ENCODE measurements at regions not wholly inside any gene's neighbourhood (a gene's known extent, or its start where the extent isn't known, plus 50 kb on each side); places are given as distances from the start of the nearest gene placed in this dataset.

GRCh38 chr11:122172352-122173073 lies 56.5 kb upstream of the BLID start:
- DNase-seq (ENCODE audit: low read depth): no peak
- no peak overlapping the region for H3K4me3 ChIP-seq (ENCODE audit: low read depth, low read length)
- TF ChIP-seq MAX (IDR thresholded peaks at IDR 0.05; ENCODE audit: low read depth, low read length) (no peak), CTCF (IDR thresholded peaks at IDR 0.05; ENCODE audit: low read depth, low read length) (no peak), MYC (IDR thresholded peaks at IDR 0.05; ENCODE audit: low read depth, low read length) (no peak), POLR2A (IDR thresholded peaks at IDR 0.05; ENCODE audit: extremely low read depth, insufficient read length) (no peak)

- H3K4me3 ChIP-seq (ENCODE audit: low read depth, low read length): no peak overlapping the region
- DNase-seq (ENCODE audit: low read depth): no peak
- TF ChIP-seq MAX (IDR thresholded peaks at IDR 0.05; ENCODE audit: low read depth, low read length): no peak
- TF ChIP-seq CTCF (IDR thresholded peaks at IDR 0.05; ENCODE audit: low read depth, low read length): no peak
Observed at GRCh38 chr11:122170815-122171475, 54.9 kb upstream of the BLID start.

- H3K4me3 ChIP-seq (ENCODE audit: low read depth, low read length): no peak overlapping the region
- DNase-seq (ENCODE audit: low read depth): no peak
- TF ChIP-seq CTCF (IDR thresholded peaks at IDR 0.05; ENCODE audit: low read depth, low read length) (no peak), MAX (IDR thresholded peaks at IDR 0.05; ENCODE audit: low read depth, low read length) (no peak), MYC (IDR thresholded peaks at IDR 0.05; ENCODE audit: low read depth, low read length) (no peak), POLR2A (IDR thresholded peaks at IDR 0.05; ENCODE audit: extremely low read depth, insufficient read length) (no peak)
Observed at GRCh38 chr11:122168218-122168617, 52.2 kb upstream of the BLID start.

DNA sequence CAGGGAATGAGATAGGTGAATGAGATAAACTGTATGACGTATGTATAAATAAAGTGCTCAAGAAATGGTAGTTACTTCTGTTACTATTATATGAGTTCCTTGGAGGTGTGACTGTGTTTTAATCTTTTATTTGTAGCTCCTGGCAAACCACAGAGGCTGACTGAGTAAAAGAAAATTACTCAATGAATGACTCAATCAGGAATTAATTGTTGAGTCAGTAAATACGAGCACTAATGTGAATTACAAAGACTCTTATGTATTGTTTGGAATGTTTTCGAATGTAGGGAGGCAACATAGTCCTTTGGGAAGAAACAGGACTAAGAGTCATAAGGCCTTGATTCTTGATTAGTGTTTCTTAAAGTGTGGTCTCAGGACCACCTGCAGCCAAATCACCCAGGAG lies 51.1 kb upstream of the BLID start:
- H3K4me3 ChIP-seq (ENCODE audit: low read depth, low read length): no peak overlapping the region
- no peak for DNase-seq (ENCODE audit: low read depth)
- no peak for TF ChIP-seq CTCF (IDR thresholded peaks at IDR 0.05; ENCODE audit: low read depth, low read length)
- TF ChIP-seq MAX (IDR thresholded peaks at IDR 0.05; ENCODE audit: low read depth, low read length): no peak
- no peak for TF ChIP-seq POLR2A (IDR thresholded peaks at IDR 0.05; ENCODE audit: extremely low read depth, insufficient read length)
- no peak for TF ChIP-seq MYC (IDR thresholded peaks at IDR 0.05; ENCODE audit: low read depth, low read length)

- TF ChIP-seq POLR2A (IDR thresholded peaks at IDR 0.05; ENCODE audit: extremely low read depth, insufficient read length): no peak
- no peak for TF ChIP-seq MYC (IDR thresholded peaks at IDR 0.05; ENCODE audit: low read depth, low read length)
- no peak for TF ChIP-seq MAX (IDR thresholded peaks at IDR 0.05; ENCODE audit: low read depth, low read length)
- TF ChIP-seq CTCF (IDR thresholded peaks at IDR 0.05; ENCODE audit: low read depth, low read length): no peak
- DNase-seq (ENCODE audit: low read depth): no peak
- H3K4me3 ChIP-seq (ENCODE audit: low read depth, low read length): no peak overlapping the region
Observed at GRCh38 chr11:122165607-122166371, 49.8 kb upstream of the BLID start.
